ENCODE measurements at regions not wholly inside any gene's neighbourhood (a gene's known extent, or its start where the extent isn't known, plus 50 kb on each side); places are given as distances from the start of the nearest gene placed in this dataset.

DNA sequence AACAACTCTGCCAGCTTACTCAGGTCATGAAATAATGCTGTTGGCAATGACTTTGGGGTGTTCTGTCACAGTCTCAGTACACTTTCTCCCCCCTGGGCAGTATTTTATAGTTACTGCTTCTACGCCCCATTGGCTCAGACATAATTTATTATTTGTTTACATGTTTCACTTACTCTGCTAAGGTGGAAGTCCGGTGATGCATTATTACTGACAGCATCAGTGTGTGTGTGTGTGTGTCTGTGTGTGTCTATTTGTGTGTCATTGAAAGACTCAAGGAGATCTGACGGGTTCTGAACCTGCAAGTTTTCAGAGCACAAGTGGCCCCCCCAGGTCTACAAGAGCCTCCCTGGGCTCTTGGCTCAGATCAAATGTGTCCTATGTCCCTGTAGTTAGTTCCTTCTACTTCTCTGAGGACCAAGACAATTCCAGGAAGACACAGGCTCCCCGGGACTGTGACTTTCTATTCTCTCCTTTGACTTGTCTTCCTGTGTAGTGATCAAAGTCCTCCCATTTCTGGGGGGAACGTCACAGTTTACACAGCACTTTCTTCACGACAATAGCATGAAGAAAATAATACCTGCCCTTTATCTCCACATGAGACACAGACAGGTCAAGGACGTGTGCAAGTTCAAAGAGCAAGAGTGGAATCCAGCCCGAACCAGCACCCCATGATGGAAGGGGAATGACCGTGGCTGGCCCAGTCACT is 283.7 kb upstream of the GATB start:
- no peak for TF ChIP-seq EZH2 (IDR thresholded peaks at IDR 0.05; ENCODE audit: borderline replicate concordance, insufficient read depth, low read depth, low read length, poor library complexity, severe bottlenecking)
- TF ChIP-seq, protein P1, sequence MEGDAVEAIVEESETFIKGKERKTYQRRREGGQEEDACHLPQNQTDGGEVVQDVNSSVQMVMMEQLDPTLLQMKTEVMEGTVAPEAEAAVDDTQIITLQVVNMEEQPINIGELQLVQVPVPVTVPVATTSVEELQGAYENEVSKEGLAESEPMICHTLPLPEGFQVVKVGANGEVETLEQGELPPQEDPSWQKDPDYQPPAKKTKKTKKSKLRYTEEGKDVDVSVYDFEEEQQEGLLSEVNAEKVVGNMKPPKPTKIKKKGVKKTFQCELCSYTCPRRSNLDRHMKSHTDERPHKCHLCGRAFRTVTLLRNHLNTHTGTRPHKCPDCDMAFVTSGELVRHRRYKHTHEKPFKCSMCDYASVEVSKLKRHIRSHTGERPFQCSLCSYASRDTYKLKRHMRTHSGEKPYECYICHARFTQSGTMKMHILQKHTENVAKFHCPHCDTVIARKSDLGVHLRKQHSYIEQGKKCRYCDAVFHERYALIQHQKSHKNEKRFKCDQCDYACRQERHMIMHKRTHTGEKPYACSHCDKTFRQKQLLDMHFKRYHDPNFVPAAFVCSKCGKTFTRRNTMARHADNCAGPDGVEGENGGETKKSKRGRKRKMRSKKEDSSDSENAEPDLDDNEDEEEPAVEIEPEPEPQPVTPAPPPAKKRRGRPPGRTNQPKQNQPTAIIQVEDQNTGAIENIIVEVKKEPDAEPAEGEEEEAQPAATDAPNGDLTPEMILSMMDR (IDR thresholded peaks at IDR 0.05) = no peak
- H3K4me2 ChIP-seq (replicated peaks; ENCODE audit: low read depth, low read length, poor library complexity, severe bottlenecking) = no peak overlapping the region
- H3K27ac Mint-ChIP-seq = no peak overlapping the region
- no peak overlapping the region for H3K4me3 Mint-ChIP-seq
- H3K4me1 Mint-ChIP-seq = peaks cover 9% of the 10 kb centered on the region
- H3K4me1 ChIP-seq (ENCODE audit: control insufficient read depth in 2 of 2, insufficient read depth in 2 of 2, low read length in 2 of 2) = peaks cover 12 to 18% of the 10 kb centered on the region in 2 donors
- no peaks in the 10 kb centered on the region for H3K79me2 ChIP-seq (ENCODE audit: control insufficient read depth, insufficient read depth, low read length)
- ChIA-PET POLR2A (no interaction called here), CTCF (no interaction called here)
- intact Hi-C loops (cut with micrococcal nuclease) = no loop called here
- H3K9ac ChIP-seq (ENCODE audit: low read length) = no peak overlapping the region
- no peaks in the 10 kb centered on the region for H3K36me3 ChIP-seq (replicated peaks in 1 of 2; ENCODE audit: control extremely low read depth in 1 of 2, control insufficient read depth in 1 of 2, extremely low read depth in 1 of 2, insufficient read depth in 2 of 2, low read length in 1 of 2)
- no peaks in the 10 kb centered on the region for H3K9me3 ChIP-seq (ENCODE audit: control extremely low read depth in 1 of 3, control insufficient read depth in 2 of 3, insufficient read depth in 1 of 3, low read length in 2 of 3)
- no peaks in the 10 kb centered on the region for H4K20me1 ChIP-seq (ENCODE audit: control insufficient read depth, insufficient read depth, low read length, poor library complexity, severe bottlenecking)
- no peak overlapping the region for H3K27ac ChIP-seq (ENCODE audit: low read length in 2 of 2)
- peaks cover 0 to 14% (median 2%) of the 10 kb centered on the region in 4 experiments for H3K27me3 ChIP-seq (replicated peaks in 1 of 4; ENCODE audit: control extremely low read depth in 1 of 4, control insufficient read depth in 3 of 4, insufficient read depth in 4 of 4, low read length in 3 of 4)
- ATAC-seq (ENCODE audit: low read depth) (no peak), DNase-seq (no peak)
- H3K9me3 Mint-ChIP-seq (ENCODE audit: insufficient read depth) = peaks cover 2% of the 10 kb centered on the region
- 76% methylated on average over 7 of the region's 9 CpGs for WGBS (ENCODE audit: insufficient coverage)
- peaks cover 36% of the 10 kb centered on the region for H3K27me3 Mint-ChIP-seq
- H3K4me3 ChIP-seq (ENCODE audit: control extremely low read depth in 1 of 5, extremely low read depth in 1 of 5, insufficient read depth in 1 of 5, low read depth in 2 of 5, low read length in 4 of 5) = no peak overlapping the region
- no peak overlapping the region for H2AFZ ChIP-seq (ENCODE audit: insufficient read depth, low read depth, low read length, poor library complexity, severe bottlenecking)

DNA sequence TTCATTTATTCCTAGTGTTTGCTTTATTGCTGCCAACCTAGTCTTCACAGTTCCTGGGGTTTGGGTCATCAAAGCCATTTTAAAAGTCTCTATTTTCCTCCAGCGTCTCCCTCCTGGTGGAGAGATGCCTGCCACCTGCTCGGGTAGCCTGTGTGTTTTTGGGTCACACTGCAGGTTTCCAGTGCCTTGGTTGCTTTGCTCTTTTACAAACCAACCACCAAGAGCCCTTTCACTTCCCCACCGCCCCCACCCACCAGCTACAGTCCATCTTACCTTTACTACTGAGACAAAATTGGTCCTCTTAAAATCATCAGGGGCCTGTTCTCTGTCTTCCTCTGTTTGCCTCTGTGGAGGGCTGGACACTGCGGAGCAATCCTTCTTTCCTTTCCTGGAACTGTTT is 280.5 kb upstream of the GATB start:
- WGBS (ENCODE audit: insufficient coverage) = 65% methylated on average over 2 of the region's 4 CpGs
- no peaks in the 10 kb centered on the region for H3K36me3 ChIP-seq (replicated peaks in 1 of 2; ENCODE audit: control extremely low read depth in 1 of 2, control insufficient read depth in 1 of 2, extremely low read depth in 1 of 2, insufficient read depth in 2 of 2, low read length in 1 of 2)
- H3K27ac Mint-ChIP-seq = no peak overlapping the region
- H4K20me1 ChIP-seq (ENCODE audit: control insufficient read depth, insufficient read depth, low read length, poor library complexity, severe bottlenecking) = no peaks in the 10 kb centered on the region
- peaks cover 28% of the 10 kb centered on the region for H3K27me3 Mint-ChIP-seq
- no peak overlapping the region for H2AFZ ChIP-seq (ENCODE audit: insufficient read depth, low read depth, low read length, poor library complexity, severe bottlenecking)
- POLR2A ChIA-PET = no interaction called here
- CTCF ChIA-PET = interaction anchor here (0.8 kb wide), 1 partner anchor 437 kb away, joined by 3 read pairs; no protein-coding TSS in a partner anchor
- peaks cover 2% of the 10 kb centered on the region for H3K9me3 Mint-ChIP-seq (ENCODE audit: insufficient read depth)
- no peak overlapping the region for H3K27ac ChIP-seq (ENCODE audit: low read length in 2 of 2)
- DNase-seq (no peak), ATAC-seq (ENCODE audit: low read depth) (no peak)
- H3K4me1 ChIP-seq (ENCODE audit: control insufficient read depth in 2 of 2, insufficient read depth in 2 of 2, low read length in 2 of 2) = peaks cover 11 to 18% of the 10 kb centered on the region in 2 donors
- TF ChIP-seq, protein P1 (IDR thresholded peaks at IDR 0.05) = no peak
- TF ChIP-seq EZH2 (IDR thresholded peaks at IDR 0.05; ENCODE audit: borderline replicate concordance, insufficient read depth, low read depth, low read length, poor library complexity, severe bottlenecking) = no peak
- no peak overlapping the region for H3K9ac ChIP-seq (ENCODE audit: low read length)
- no peak overlapping the region for H3K4me3 Mint-ChIP-seq
- intact Hi-C loops (cut with micrococcal nuclease) = no loop called here
- H3K4me1 Mint-ChIP-seq = peaks cover 9% of the 10 kb centered on the region
- H3K9me3 ChIP-seq (ENCODE audit: control extremely low read depth in 1 of 3, control insufficient read depth in 2 of 3, insufficient read depth in 1 of 3, low read length in 2 of 3) = no peaks in the 10 kb centered on the region
- peaks cover 0 to 10% (median 0%) of the 10 kb centered on the region in 4 experiments for H3K27me3 ChIP-seq (replicated peaks in 1 of 4; ENCODE audit: control extremely low read depth in 1 of 4, control insufficient read depth in 3 of 4, insufficient read depth in 4 of 4, low read length in 3 of 4)
- H3K4me3 ChIP-seq (ENCODE audit: control extremely low read depth in 1 of 5, extremely low read depth in 1 of 5, insufficient read depth in 1 of 5, low read depth in 2 of 5, low read length in 4 of 5) = no peak overlapping the region
- H3K4me2 ChIP-seq (replicated peaks; ENCODE audit: low read depth, low read length, poor library complexity, severe bottlenecking) = no peak overlapping the region
- no peaks in the 10 kb centered on the region for H3K79me2 ChIP-seq (ENCODE audit: control insufficient read depth, insufficient read depth, low read length)

All from B cell (primary cell).